ENCODE measurements at regions not wholly inside any gene's neighbourhood (a gene's known extent, or its start where the extent isn't known, plus 50 kb on each side); places are given as distances from the start of the nearest gene placed in this dataset.
"Not testable (repeated sequence)": the region's sequence is repeated elsewhere in the genome, so short reads cannot be mapped to it uniquely, and the experiment has no call there.

GRCh38 chr4:29680644-29681043, 1039.5 kb upstream of the PCDH7 start:
- no peak for DNase-seq (ENCODE audit: extremely low read depth, low read depth)

DNA sequence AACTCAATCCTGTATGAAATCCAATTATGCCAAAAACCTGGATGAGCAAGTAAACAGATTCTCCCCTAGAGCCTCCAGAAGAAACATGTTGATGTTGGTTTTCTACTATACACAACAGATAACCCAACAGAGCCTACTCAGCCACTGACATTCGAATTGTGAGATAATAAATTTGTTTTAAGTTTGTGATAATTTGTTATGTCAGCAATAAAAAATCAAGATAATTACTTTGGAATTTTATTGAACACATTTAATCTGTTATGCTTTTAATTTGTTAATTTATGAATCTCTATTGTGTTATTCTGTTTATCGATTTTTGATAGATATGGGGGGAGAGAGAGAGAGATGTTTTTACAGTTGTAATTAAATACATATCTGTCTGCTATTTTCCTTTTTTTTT, 1016.1 kb upstream of the PCDH7 start:
- no peak for DNase-seq (ENCODE audit: extremely low read depth, low read depth)

DNA sequence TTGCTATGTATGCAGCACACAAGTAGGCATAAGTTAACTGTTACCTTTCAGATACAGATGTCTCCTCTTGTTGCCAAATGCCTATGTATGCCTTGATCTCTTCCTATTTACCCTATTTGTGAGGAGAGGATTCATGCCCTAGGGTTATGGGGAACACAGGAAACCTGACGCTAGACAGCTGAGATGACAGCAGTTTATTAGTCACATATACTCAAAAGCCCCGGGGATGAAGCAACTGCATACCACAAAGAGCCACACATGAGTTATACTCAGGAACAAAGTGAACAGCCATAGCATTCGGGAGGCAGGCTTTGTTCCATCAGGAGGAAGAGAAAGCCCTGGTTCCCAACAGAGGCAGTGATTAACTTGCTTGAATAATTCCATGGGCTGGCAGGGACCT, 1011.7 kb upstream of the PCDH7 start:
- DNase-seq (ENCODE audit: extremely low read depth, low read depth): no peak

GRCh38 chr4:29710519-29710918, 1009.6 kb upstream of the PCDH7 start:
- no peak for DNase-seq (ENCODE audit: extremely low read depth, low read depth)

DNA sequence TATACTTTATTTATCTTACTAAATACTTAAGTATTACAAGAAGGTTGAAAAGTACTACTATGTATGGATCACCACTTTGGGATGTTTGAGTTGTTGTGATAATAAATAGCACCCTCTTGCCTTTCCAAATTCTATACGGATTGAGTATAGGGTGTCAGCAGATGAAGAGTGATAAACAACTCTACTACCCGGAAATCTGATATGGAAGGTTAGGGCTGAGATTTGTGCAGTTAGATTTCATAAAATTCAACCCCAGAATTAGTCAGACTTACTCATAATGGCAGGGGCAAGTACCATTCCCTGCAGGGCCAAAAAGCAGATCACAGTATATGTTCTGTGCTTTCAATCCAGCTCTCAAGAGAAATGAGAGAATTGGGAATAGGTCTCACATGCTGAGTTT, 1008.9 kb upstream of the PCDH7 start:
- DNase-seq (ENCODE audit: extremely low read depth, low read depth): no peak

GRCh38 chr4:29717287-29718057, 1002.7 kb upstream of the PCDH7 start:
- no peak for DNase-seq (ENCODE audit: extremely low read depth, low read depth)

DNA sequence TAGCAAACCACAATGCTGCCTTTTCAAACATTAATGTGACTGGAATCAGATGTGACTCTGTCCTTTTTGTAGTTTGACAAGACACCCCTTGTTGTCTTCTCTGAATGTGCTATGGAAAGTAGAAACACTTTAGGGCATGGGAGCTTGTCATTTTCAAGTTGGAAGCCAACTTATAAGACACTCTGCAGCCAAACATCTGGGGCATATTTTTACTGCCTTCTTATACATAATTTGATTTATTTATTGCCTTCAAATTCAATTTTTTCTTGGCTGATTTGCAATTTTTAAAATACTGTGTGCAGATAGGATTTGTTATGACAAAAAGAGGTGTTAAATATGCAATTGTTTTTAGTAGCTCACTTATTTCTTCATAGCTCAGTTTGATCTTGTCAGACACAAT, 1002.0 kb upstream of the PCDH7 start:
- DNase-seq (ENCODE audit: extremely low read depth, low read depth): no peak

- no peak for DNase-seq (ENCODE audit: extremely low read depth, low read depth)
Measured at GRCh38 chr4:29722253-29722652, 997.9 kb upstream of the PCDH7 start.

GRCh38 chr4:29726938-29727337, 993.2 kb upstream of the PCDH7 start:
- DNase-seq (ENCODE audit: extremely low read depth, low read depth): no peak

DNA sequence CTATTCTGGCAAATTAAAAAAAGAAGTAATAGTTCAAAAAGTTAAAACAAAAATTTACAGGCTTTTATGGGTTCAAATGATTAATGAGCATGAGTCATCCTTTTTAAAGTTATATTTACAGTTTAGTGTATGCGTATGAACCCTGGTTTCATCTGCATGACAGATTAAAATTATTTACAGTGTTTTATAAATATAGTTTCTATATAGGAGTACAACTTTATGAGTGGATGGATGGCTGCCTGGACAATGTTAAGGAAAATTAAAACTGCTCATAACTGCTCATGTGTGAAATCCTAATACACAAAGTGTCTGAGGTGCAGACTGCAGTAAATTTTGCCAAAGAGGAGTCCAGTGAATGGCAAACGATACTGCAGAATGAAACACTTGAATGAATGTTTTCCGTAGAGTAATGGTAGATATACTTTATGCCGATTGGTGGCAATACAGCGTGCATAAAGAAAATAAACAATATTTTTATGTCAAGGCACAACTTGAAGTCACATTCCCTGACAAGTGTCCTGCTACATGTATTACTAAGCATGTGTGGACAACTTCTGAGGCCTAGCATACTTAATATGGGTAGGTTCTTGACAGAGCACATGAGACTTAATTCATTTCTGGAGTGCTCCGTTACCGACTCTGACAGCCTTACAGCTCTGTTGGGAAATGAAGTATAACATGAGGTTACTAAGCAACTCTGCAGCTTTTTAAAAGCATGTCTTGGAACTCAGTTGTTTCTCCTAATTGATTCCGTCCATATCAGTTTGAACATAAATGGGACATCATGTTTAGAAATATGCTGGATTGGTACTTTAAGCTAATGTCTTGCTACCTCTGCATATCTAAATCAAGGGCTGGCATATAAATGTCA, 985.6 kb upstream of the PCDH7 start:
- no peak for DNase-seq (ENCODE audit: extremely low read depth, low read depth)

DNA sequence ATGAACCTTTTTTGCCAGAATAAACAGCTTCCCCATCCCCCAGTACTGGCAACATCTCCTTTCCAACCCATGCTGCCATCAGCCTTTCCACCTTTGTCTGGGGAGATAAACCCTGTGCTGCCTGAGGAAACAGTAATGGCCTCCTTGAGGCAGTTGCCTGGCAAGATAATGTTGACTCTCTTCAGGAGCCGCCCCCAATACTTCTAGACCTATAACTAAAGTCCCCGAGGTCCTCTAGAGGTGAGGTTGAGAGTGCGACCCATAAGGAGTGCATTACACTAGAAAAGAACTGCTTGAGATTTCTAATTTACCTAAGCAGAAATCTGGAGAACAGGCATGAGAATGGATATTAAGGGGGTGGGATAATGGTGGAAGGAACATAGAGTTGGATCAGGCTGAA, 963.2 kb upstream of the PCDH7 start:
- DNase-seq (ENCODE audit: extremely low read depth, low read depth): no peak

GRCh38 chr4:29762151-29762550, 958.0 kb upstream of the PCDH7 start:
- DNase-seq (ENCODE audit: extremely low read depth, low read depth): no peak

DNA sequence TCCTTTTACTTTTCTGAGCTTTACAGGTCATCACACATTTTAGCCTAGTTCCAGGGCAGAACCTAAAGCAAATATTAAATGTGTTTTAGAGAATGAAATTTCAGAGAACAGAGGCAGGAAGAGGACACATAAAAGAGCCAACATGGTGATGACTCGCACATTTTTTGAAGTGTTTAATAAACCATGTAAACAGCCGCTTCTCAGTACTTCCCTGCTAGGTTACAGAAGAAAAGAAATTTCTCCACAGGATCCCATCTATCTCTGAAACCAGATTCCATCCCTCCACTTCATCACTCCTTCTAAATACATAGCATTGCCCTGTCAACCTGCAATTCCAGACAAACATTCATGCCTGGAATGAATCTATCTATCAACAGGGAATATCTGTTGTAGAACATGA, 949.5 kb upstream of the PCDH7 start:
- DNase-seq (ENCODE audit: extremely low read depth, low read depth): no peak

GRCh38 chr4:29788123-29788522, 932.0 kb upstream of the PCDH7 start:
- not testable (repeated sequence) for DNase-seq (ENCODE audit: extremely low read depth, low read depth)

DNA sequence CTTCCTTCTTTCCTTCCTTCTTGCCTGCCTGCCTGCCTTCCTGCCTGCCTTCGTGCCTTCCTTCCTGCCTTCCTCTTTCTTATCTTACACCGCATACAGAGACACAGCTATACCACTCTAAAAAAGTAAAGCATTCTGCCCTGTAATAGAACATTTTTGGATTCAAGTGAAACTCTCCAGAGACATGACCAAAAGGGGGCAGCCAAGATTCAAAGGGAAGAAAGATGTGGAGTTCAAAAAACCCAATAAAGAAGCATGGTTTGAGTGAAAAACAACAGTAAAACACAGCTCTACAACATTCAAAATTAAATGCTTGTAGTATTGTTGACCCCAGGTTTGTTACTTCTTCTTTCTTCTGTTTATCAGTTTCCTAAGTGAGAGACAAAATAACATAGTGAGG, 914.9 kb upstream of the PCDH7 start:
- no peak for DNase-seq (ENCODE audit: extremely low read depth, low read depth)

- no peak for DNase-seq (ENCODE audit: extremely low read depth, low read depth)
Measured at GRCh38 chr4:29805916-29806480, 914.2 kb upstream of the PCDH7 start.

GRCh38 chr4:29817961-29818360, 902.2 kb upstream of the PCDH7 start:
- no peak for DNase-seq (ENCODE audit: extremely low read depth, low read depth)

GRCh38 chr4:29829067-29829466, 891.1 kb upstream of the PCDH7 start:
- no peak for DNase-seq (ENCODE audit: extremely low read depth, low read depth)

DNA sequence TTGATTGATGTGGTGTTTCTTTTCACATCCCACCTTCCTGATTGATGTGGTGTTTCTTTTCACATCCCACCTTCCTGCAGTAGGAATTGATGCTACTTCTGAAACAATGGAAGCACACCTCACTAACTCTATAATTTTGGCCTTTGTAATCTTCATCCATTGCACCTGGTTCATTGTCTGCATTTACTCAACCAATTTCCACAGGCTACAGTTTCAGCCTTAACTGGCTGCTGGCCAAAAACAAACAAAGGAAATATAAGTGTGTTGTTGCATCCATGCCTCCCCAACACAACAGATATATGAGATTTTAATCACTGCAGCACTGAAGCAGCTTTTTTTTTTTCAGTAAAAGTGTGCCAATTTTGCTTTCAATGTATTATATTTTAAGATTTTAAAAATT, 867.6 kb upstream of the PCDH7 start:
- no peak for DNase-seq (ENCODE audit: extremely low read depth, low read depth)

GRCh38 chr4:29853833-29854232, 866.3 kb upstream of the PCDH7 start:
- no peak for DNase-seq (ENCODE audit: extremely low read depth, low read depth)

GRCh38 chr4:29861307-29861706, 858.9 kb upstream of the PCDH7 start:
- DNase-seq (ENCODE audit: extremely low read depth, low read depth): no peak

GRCh38 chr4:29867412-29867811, 852.8 kb upstream of the PCDH7 start:
- no peak for DNase-seq (ENCODE audit: extremely low read depth, low read depth)
